ENCODE measurements at regions not wholly inside any gene's neighbourhood (a gene's known extent, or its start where the extent isn't known, plus 50 kb on each side); places are given as distances from the start of the nearest gene placed in this dataset.

- Histone ChIP-seq H3K4me3 (ENCODE audit: low read length in 3 of 3) (no peak overlapping the region), H3K36me3 (ENCODE audit: control insufficient read depth in 2 of 3, insufficient read depth in 3 of 3, low read length in 3 of 3) (no peaks in the 10 kb centered on the region), H3K9me3 (ENCODE audit: control insufficient read depth in 2 of 3, insufficient read depth in 1 of 3, low read length in 3 of 3) (no peaks in the 10 kb centered on the region), H3K9ac (ENCODE audit: low read length in 3 of 3) (no peak overlapping the region), H3K27me3 (ENCODE audit: control insufficient read depth, insufficient read depth, low read length) (no peaks in the 10 kb centered on the region), H3K27ac (ENCODE audit: low read depth in 2 of 2, low read length in 2 of 2) (no peak overlapping the region), H3K4me1 (ENCODE audit: control insufficient read depth in 2 of 3, insufficient read depth in 2 of 3, low read depth in 1 of 3, low read length in 3 of 3) (no peaks in the 10 kb centered on the region)
- no peak for TF ChIP-seq CTCF (IDR thresholded peaks at IDR 0.05; ENCODE audit: borderline replicate concordance, extremely low read depth, insufficient read depth)
- DNase-seq (no peak), FAIRE-seq (no peak)
- intact Hi-C loops (cut with DNase I) = no loop called here
These were observed 344.9 kb downstream of the EFNA5 start for GRCh38 chr5:107325866-107326265.

- DNase-seq (no peak), FAIRE-seq (no peak)
- Histone ChIP-seq H3K9me3 (ENCODE audit: control insufficient read depth in 2 of 3, insufficient read depth in 1 of 3, low read length in 3 of 3) (no peaks in the 10 kb centered on the region), H3K27me3 (ENCODE audit: control insufficient read depth, insufficient read depth, low read length) (no peaks in the 10 kb centered on the region), H3K27ac (ENCODE audit: low read depth in 2 of 2, low read length in 2 of 2) (no peak overlapping the region), H3K36me3 (ENCODE audit: control insufficient read depth in 2 of 3, insufficient read depth in 3 of 3, low read length in 3 of 3) (no peaks in the 10 kb centered on the region), H3K9ac (ENCODE audit: low read length in 3 of 3) (no peak overlapping the region), H3K4me1 (ENCODE audit: control insufficient read depth in 2 of 3, insufficient read depth in 2 of 3, low read depth in 1 of 3, low read length in 3 of 3) (no peaks in the 10 kb centered on the region), H3K4me3 (ENCODE audit: low read length in 3 of 3) (no peak overlapping the region)
- intact Hi-C loops (cut with DNase I) = no loop called here
- no peak for TF ChIP-seq CTCF (IDR thresholded peaks at IDR 0.05; ENCODE audit: borderline replicate concordance, extremely low read depth, insufficient read depth)
These were observed 345.9 kb downstream of the EFNA5 start for GRCh38 chr5:107324809-107325208.

GRCh38 chr5:107324071-107324470, 346.7 kb downstream of the EFNA5 start:
- no peaks in the 10 kb centered on the region for H3K4me1 ChIP-seq (ENCODE audit: control insufficient read depth in 2 of 3, insufficient read depth in 2 of 3, low read depth in 1 of 3, low read length in 3 of 3)
- no peaks in the 10 kb centered on the region for H3K27me3 ChIP-seq (ENCODE audit: control insufficient read depth, insufficient read depth, low read length)
- H3K9ac ChIP-seq (ENCODE audit: low read length in 3 of 3) = no peak overlapping the region
- intact Hi-C loops (cut with DNase I) = no loop called here
- no peaks in the 10 kb centered on the region for H3K36me3 ChIP-seq (ENCODE audit: control insufficient read depth in 2 of 3, insufficient read depth in 3 of 3, low read length in 3 of 3)
- DNase-seq (no peak), FAIRE-seq (no peak)
- no peak for TF ChIP-seq CTCF (IDR thresholded peaks at IDR 0.05; ENCODE audit: borderline replicate concordance, extremely low read depth, insufficient read depth)
- no peak overlapping the region for H3K4me3 ChIP-seq (ENCODE audit: low read length in 3 of 3)
- no peaks in the 10 kb centered on the region for H3K9me3 ChIP-seq (ENCODE audit: control insufficient read depth in 2 of 3, insufficient read depth in 1 of 3, low read length in 3 of 3)
- H3K27ac ChIP-seq (ENCODE audit: low read depth in 2 of 2, low read length in 2 of 2) = no peak overlapping the region

GRCh38 chr5:107323536-107323935, 347.2 kb downstream of the EFNA5 start:
- intact Hi-C loops (cut with DNase I) = no loop called here
- no peak for FAIRE-seq

More at GRCh38 chr5:107323536-107323935, 347.2 kb downstream of the EFNA5 start:
- H3K9ac ChIP-seq (ENCODE audit: low read length in 3 of 3) = no peak overlapping the region
- no peaks in the 10 kb centered on the region for H3K4me1 ChIP-seq (ENCODE audit: control insufficient read depth in 2 of 3, insufficient read depth in 2 of 3, low read depth in 1 of 3, low read length in 3 of 3)
- no peak overlapping the region for H3K4me3 ChIP-seq (ENCODE audit: low read length in 3 of 3)
- no peaks in the 10 kb centered on the region for H3K9me3 ChIP-seq (ENCODE audit: control insufficient read depth in 2 of 3, insufficient read depth in 1 of 3, low read length in 3 of 3)
- no peak for TF ChIP-seq CTCF (IDR thresholded peaks at IDR 0.05; ENCODE audit: borderline replicate concordance, extremely low read depth, insufficient read depth)
- no peak for DNase-seq
- no peaks in the 10 kb centered on the region for H3K36me3 ChIP-seq (ENCODE audit: control insufficient read depth in 2 of 3, insufficient read depth in 3 of 3, low read length in 3 of 3)
- H3K27me3 ChIP-seq (ENCODE audit: control insufficient read depth, insufficient read depth, low read length) = no peaks in the 10 kb centered on the region
- H3K27ac ChIP-seq (ENCODE audit: low read depth in 2 of 2, low read length in 2 of 2) = no peak overlapping the region
